ENCODE measurements at regions not wholly inside any gene's neighbourhood (a gene's known extent, or its start where the extent isn't known, plus 50 kb on each side); places are given as distances from the start of the nearest gene placed in this dataset.

GRCh38 chr22:49629261-49629570 is 198.5 kb downstream of the BRD1 start:
- DNase-seq (no peak), ATAC-seq (no peak)
- Mint-ChIP-seq H3K27ac (peak overlapping the region in 1 of 2 donors; percentile 20), H3K4me1 (peaks cover 6 to 26% of the 10 kb centered on the region in 2 donors), H3K27me3 (ENCODE audit: low read depth in 2 of 2) (no peaks in the 10 kb centered on the region), H3K36me3 (no peaks in the 10 kb centered on the region), H3K9me3 (no peaks in the 10 kb centered on the region), H3K4me3 (no peak overlapping the region)
- Histone ChIP-seq H3K36me3 (ENCODE audit: control insufficient read depth, insufficient read depth, low read length) (no peaks in the 10 kb centered on the region), H3K9me3 (ENCODE audit: control insufficient read depth, insufficient read depth, low read length) (no peaks in the 10 kb centered on the region), H3K4me1 (ENCODE audit: control insufficient read depth, insufficient read depth, low read length) (peaks cover 3% of the 10 kb centered on the region), H3K27ac (ENCODE audit: low read length) (no peak overlapping the region), H3K4me3 (ENCODE audit: low read length) (no peak overlapping the region), H3K27me3 (ENCODE audit: control insufficient read depth, insufficient read depth, low read length) (no peaks in the 10 kb centered on the region)
- no peak for TF ChIP-seq CTCF (IDR thresholded peaks at IDR 0.05)
- intact Hi-C loops (cut with micrococcal nuclease) = no loop called here
- 93% methylated on average over 8 of the region's 8 CpGs for WGBS (ENCODE audit: insufficient coverage)

- Mint-ChIP-seq H3K27me3 (ENCODE audit: low read depth in 2 of 2) (no peaks in the 10 kb centered on the region), H3K4me1 (peaks cover 6 to 26% of the 10 kb centered on the region in 2 donors), H3K36me3 (no peaks in the 10 kb centered on the region), H3K27ac (peak overlapping the region in 1 of 2 donors; percentile 52), H3K4me3 (no peak overlapping the region), H3K9me3 (no peaks in the 10 kb centered on the region)
- no peak overlapping the region for H3K4me3 ChIP-seq (ENCODE audit: low read length)
- no peaks in the 10 kb centered on the region for H3K27me3 ChIP-seq (ENCODE audit: control insufficient read depth, insufficient read depth, low read length)
- H3K36me3 ChIP-seq (ENCODE audit: control insufficient read depth, insufficient read depth, low read length) = no peaks in the 10 kb centered on the region
- peaks cover 3% of the 10 kb centered on the region for H3K4me1 ChIP-seq (ENCODE audit: control insufficient read depth, insufficient read depth, low read length)
- 94% methylated on average over 27 of the region's 27 CpGs for WGBS (ENCODE audit: insufficient coverage)
- TF ChIP-seq CTCF (IDR thresholded peaks at IDR 0.05) = no peak
- ATAC-seq (no peak), DNase-seq (no peak)
- H3K27ac ChIP-seq (ENCODE audit: low read length) = no peak overlapping the region
- H3K9me3 ChIP-seq (ENCODE audit: control insufficient read depth, insufficient read depth, low read length) = no peaks in the 10 kb centered on the region
- intact Hi-C loops (cut with micrococcal nuclease) = no loop called here
Observed at GRCh38 chr22:49628391-49629260, 199.0 kb downstream of the BRD1 start.

- H3K36me3 ChIP-seq (ENCODE audit: control insufficient read depth, insufficient read depth, low read length) = no peaks in the 10 kb centered on the region
- no peaks in the 10 kb centered on the region for H3K27me3 ChIP-seq (ENCODE audit: control insufficient read depth, insufficient read depth, low read length)
- Mint-ChIP-seq H3K27me3 (ENCODE audit: low read depth in 2 of 2) (no peaks in the 10 kb centered on the region), H3K36me3 (no peaks in the 10 kb centered on the region), H3K27ac (peak overlapping the region in 1 of 2 donors; percentile 52), H3K4me3 (no peak overlapping the region), H3K9me3 (no peaks in the 10 kb centered on the region), H3K4me1 (peaks cover 6 to 31% of the 10 kb centered on the region in 2 donors)
- WGBS (ENCODE audit: insufficient coverage) = 92% methylated on average over 31 of the region's 31 CpGs
- intact Hi-C loops (cut with micrococcal nuclease) = no loop called here
- no peak for DNase-seq
- ATAC-seq = no peak
- no peak overlapping the region for H3K4me3 ChIP-seq (ENCODE audit: low read length)
- TF ChIP-seq CTCF (IDR thresholded peaks at IDR 0.05) = no peak
- no peak overlapping the region for H3K27ac ChIP-seq (ENCODE audit: low read length)
- H3K4me1 ChIP-seq (ENCODE audit: control insufficient read depth, insufficient read depth, low read length) = peaks cover 1% of the 10 kb centered on the region
- H3K9me3 ChIP-seq (ENCODE audit: control insufficient read depth, insufficient read depth, low read length) = no peaks in the 10 kb centered on the region
Observed at GRCh38 chr22:49627217-49628181, 200.2 kb downstream of the BRD1 start.
